Activated CD4-positive, alpha-beta T cell treated with anti-CD3 and anti-CD28 coated beads for 36 hours (primary cell): ENCODE measurements at regions not wholly inside any gene's neighbourhood (a gene's known extent, or its start where the extent isn't known, plus 50 kb on each side); places are given as distances from the start of the nearest gene placed in this dataset.
A peak's percentile ranks its signal among the peaks of the same experiment; 100 is the strongest.

ENCODE experiments used
- ATAC-seq: fragments of 200-7000 bp; cut with Tn5 transposase; one replicate; pipeline ENCODE4 v1.10.0; 2021; ENCODE audit warnings: mild to moderate bottlenecking, moderate library complexity
- CTCF ChIA-PET: fragments of 350-600 bp; sonication (Branson Sonifier 250); formaldehyde crosslinking; loops from one replicate; lab custom pipeline; 2021; ENCODE audit warnings: antibody characterized with exemption; lab: Charles Lee
- POLR2A ChIA-PET: fragments of 350-600 bp; sonication (Branson Sonifier 250); formaldehyde crosslinking; loops from one replicate; lab custom pipeline; 2021; ENCODE audit warnings: antibody characterized with exemption, inconsistent platforms; lab: Charles Lee
- DNase-seq: peaks from one replicate; pipeline ENCODE4 v3.0.0-alpha.2; 2020
- H3K27ac Mint-ChIP-seq: one replicate; pipeline ENCODE4 v1.8.0; 2021; ENCODE audit warnings: mixed read lengths
- H3K27me3 Mint-ChIP-seq: one replicate; pipeline ENCODE4 v1.8.0; 2021; ENCODE audit warnings: mixed read lengths
- H3K36me3 Mint-ChIP-seq: one replicate; pipeline ENCODE4 v1.8.0; 2021; ENCODE audit warnings: low read depth, mixed read lengths
- H3K4me1 Mint-ChIP-seq: one replicate; pipeline ENCODE4 v1.8.0; 2021; ENCODE audit warnings: mixed read lengths
- H3K4me3 Mint-ChIP-seq: one replicate; pipeline ENCODE4 v1.8.0; 2021; ENCODE audit warnings: mild to moderate bottlenecking, moderate library complexity, mixed read lengths
- H3K9me3 Mint-ChIP-seq: one replicate; pipeline ENCODE4 v1.8.0; 2021; ENCODE audit warnings: low read depth, mixed read lengths
- intact Hi-C, 2 experiments: fragments of 100-400 bp; cut with DNase I in 1 of 2; cut with micrococcal nuclease in 1 of 2; formaldehyde crosslinking; loops; one replicate each; pipeline versions ENCODE4 v1.14.2 to v1.15.1; 2022 to 2024; cut with DNase I, micrococcal nuclease

DNA sequence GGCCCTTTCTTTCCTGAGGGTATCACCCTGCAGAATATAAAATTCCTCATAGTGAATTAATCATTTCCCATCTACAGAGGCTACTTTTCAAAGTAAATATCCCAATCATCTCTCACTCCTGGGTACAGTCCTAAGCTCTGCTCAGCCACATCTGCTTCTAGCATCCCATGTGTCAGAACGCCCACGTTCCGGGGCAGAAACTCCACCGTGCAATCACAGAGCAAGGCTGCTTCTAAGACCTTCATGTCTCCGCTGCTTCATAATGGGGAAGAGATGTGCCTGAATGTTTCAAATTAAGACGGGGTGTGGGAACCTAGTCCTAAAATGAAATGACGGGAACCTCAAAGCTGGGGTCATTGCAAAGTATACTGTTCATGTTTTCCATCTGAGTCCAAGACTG lies 208.8 kb upstream of the GMDS start:
- intact Hi-C loops = no loop called here
- ChIA-PET CTCF (no interaction called here), POLR2A (no interaction called here)
- Mint-ChIP-seq H3K36me3 (no peaks in the 10 kb centered on the region), H3K4me1 (no peaks in the 10 kb centered on the region), H3K4me3 (no peak overlapping the region), H3K9me3 (no peaks in the 10 kb centered on the region), H3K27me3 (no peaks in the 10 kb centered on the region), H3K27ac (no peak overlapping the region)
- DNase-seq = no peak
- no peak for ATAC-seq

DNA sequence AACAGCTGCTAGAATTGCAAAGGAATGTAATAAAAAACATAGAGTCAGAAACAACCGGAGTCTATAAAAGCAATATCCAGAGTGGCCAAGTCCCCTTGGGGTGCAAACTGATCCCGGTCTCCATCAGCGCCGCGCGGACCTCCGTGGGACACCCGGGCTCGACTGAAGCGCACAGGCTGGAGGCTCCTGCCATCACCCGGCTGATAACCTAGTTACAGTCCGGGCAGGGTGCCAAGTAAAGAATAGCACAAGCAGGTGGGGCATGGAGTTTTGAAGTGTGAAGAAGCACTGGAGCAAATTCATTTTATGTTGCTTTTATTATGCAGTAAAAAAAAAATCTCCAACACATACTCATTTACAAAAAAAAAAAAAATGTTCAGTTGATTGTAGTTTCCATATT lies 205.1 kb upstream of the GMDS start:
- no peak for ATAC-seq
- no peaks in the 10 kb centered on the region for H3K9me3 Mint-ChIP-seq
- peaks cover 3% of the 10 kb centered on the region for H3K4me1 Mint-ChIP-seq
- H3K4me3 Mint-ChIP-seq = no peak overlapping the region
- H3K27me3 Mint-ChIP-seq = peaks cover 5% of the 10 kb centered on the region
- ChIA-PET CTCF (interaction anchor here (3.5 kb wide), 1 partner anchor 184 kb away, joined by 11 read pairs; no protein-coding TSS in a partner anchor), POLR2A (no interaction called here)
- DNase-seq = no peak
- H3K27ac Mint-ChIP-seq = no peak overlapping the region
- H3K36me3 Mint-ChIP-seq = no peaks in the 10 kb centered on the region
- intact Hi-C loops = no loop called here

- H3K4me3 Mint-ChIP-seq = no peak overlapping the region
- peaks cover 5% of the 10 kb centered on the region for H3K27me3 Mint-ChIP-seq
- DNase-seq (no peak), ATAC-seq (no peak)
- H3K9me3 Mint-ChIP-seq = no peaks in the 10 kb centered on the region
- POLR2A ChIA-PET = no interaction called here
- no peaks in the 10 kb centered on the region for H3K36me3 Mint-ChIP-seq
- intact Hi-C loops = loop anchor here (2.0 to 5.0 kb wide), 3 partner anchors 241 to 853 kb away; no protein-coding TSS in a partner anchor
- H3K27ac Mint-ChIP-seq = no peak overlapping the region
- peaks cover 3% of the 10 kb centered on the region for H3K4me1 Mint-ChIP-seq
- CTCF ChIA-PET = interaction anchor here (0.6 to 3.5 kb wide), 8 partner anchors 11 to 854 kb away, joined by 3 to 11 read pairs (median 4); no protein-coding TSS in a partner anchor
Observed at GRCh38 chr6:2449572-2449940, 204.2 kb upstream of the GMDS start.

DNA sequence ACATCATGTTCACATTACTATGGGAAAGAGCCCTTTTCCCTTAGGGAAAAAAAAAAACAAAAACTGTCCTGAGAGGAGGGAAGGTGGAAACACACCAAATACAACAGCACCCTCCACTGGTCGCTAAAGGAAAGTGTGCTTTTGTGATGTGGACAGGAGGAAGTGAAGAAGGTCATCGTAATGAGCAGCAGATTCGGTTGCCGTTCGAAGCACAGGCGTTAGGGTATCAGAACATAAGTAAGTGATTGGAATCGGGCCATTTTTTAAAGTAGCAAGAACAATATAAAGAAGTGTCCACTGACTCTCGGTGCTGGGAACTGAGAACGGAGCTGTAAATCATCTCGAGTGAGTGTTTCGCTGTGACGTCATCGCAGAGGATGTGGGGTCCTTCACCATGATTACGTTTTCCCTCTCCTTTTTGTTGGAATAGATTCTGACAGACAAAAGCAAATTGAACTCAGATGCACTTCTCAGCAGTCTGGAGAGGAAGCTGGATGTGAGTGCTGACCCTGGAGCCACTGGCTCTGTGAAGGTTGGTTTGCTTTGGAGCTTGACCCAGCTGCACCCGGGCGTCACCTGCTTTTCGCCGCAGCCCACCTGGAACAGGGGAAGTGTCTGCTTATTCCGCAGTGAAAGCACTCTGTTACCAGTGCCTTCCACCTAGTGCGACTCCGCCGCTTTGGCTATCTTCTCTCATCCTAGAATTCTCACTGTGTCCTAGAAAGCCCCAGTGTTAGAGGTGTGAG lies 203.6 kb upstream of the GMDS start:
- ChIA-PET POLR2A (no interaction called here), CTCF (interaction anchor here (0.6 to 3.5 kb wide), 9 partner anchors 11 to 853 kb away, joined by 3 to 11 read pairs (median 4); no protein-coding TSS in a partner anchor)
- H3K27me3 Mint-ChIP-seq = peaks cover 5% of the 10 kb centered on the region
- no peaks in the 10 kb centered on the region for H3K9me3 Mint-ChIP-seq
- peak overlapping the region; percentile 24 for H3K4me3 Mint-ChIP-seq
- peaks cover 3% of the 10 kb centered on the region for H3K4me1 Mint-ChIP-seq
- ATAC-seq (peak; percentile 23), DNase-seq (peak; percentile 41)
- intact Hi-C loops = loop anchor here (1.0 to 5.0 kb wide), 5 partner anchors 185 to 852 kb away; no protein-coding TSS in a partner anchor
- H3K27ac Mint-ChIP-seq = no peak overlapping the region
- H3K36me3 Mint-ChIP-seq = no peaks in the 10 kb centered on the region

DNA sequence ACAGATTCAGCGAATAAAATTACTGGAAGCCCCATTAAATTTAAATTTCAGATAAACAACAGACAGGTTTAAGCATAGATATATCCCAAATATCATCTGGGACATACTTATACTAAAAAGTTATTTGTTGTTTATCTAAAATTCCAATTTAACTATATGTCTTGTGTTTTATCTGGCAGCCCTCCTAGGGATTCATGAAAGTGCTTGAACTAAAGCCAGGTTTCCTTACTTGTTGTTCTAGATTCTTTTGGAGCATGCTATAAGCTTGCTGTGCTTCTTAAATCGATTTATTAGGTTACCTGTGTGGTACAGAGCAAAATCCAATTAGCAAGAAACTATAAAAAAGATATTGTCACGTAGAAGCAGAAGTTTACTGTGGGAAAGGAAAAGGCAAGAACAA lies 202.5 kb upstream of the GMDS start:
- intact Hi-C loops = loop anchor here (1.0 to 5.0 kb wide), 5 partner anchors 186 to 851 kb away; no protein-coding TSS in a partner anchor
- Mint-ChIP-seq H3K9me3 (no peaks in the 10 kb centered on the region), H3K27me3 (peaks cover 5% of the 10 kb centered on the region), H3K36me3 (no peaks in the 10 kb centered on the region), H3K4me1 (peaks cover 3% of the 10 kb centered on the region), H3K4me3 (no peak overlapping the region), H3K27ac (no peak overlapping the region)
- CTCF ChIA-PET = interaction anchor here (0.6 to 3.5 kb wide), 8 partner anchors 10 to 852 kb away, joined by 3 to 11 read pairs (median 3); no protein-coding TSS in a partner anchor
- ATAC-seq = no peak
- POLR2A ChIA-PET = no interaction called here
- no peak for DNase-seq

DNA sequence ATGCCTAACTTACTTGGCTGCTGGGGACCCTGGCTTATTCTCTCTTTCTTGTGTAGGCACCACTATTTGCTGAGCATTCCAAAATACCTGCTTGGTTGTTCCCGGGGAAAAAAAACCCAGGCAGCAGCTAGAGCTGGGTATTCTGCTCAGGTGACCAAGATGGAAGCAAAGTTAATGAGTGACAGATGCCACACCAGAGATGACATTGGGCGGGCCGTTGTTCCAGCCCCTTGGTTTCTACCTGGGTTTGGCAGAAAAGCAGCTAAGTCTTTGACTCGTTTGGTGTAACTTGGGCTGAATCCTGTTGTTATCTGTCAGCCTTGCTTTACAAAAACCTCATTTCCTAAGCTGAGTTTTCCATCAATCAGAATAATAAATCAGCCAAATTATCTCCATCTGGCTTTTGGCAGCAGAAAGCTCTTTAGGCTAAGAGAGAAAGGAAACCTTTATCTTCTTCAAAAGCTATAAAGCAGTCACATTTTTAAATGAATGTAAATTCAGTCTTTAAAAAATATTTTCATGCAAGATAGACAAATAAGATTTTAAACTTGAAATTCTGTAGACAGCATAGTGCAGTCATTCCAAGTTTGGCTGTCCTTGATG lies 202.0 kb upstream of the GMDS start:
- no peaks in the 10 kb centered on the region for H3K36me3 Mint-ChIP-seq
- no peak overlapping the region for H3K27ac Mint-ChIP-seq
- no peak for DNase-seq
- CTCF ChIA-PET = interaction anchor here (0.9 to 2.1 kb wide), 5 partner anchors 9 to 852 kb away, joined by 3 to 8 read pairs (median 3); no protein-coding TSS in a partner anchor
- ATAC-seq = no peak
- peaks cover 3% of the 10 kb centered on the region for H3K4me1 Mint-ChIP-seq
- POLR2A ChIA-PET = no interaction called here
- intact Hi-C loops = loop anchor here in 1 of 2 experiments (5.0 kb wide), 1 partner anchor 850 kb away; no protein-coding TSS in a partner anchor
- no peak overlapping the region for H3K4me3 Mint-ChIP-seq
- H3K27me3 Mint-ChIP-seq = peaks cover 5% of the 10 kb centered on the region
- no peaks in the 10 kb centered on the region for H3K9me3 Mint-ChIP-seq

- intact Hi-C loops = no loop called here
- CTCF ChIA-PET = no interaction called here
- Mint-ChIP-seq H3K9me3 (no peaks in the 10 kb centered on the region), H3K36me3 (no peaks in the 10 kb centered on the region), H3K27ac (no peak overlapping the region), H3K4me1 (no peaks in the 10 kb centered on the region), H3K27me3 (peaks cover 3% of the 10 kb centered on the region), H3K4me3 (no peak overlapping the region)
- ATAC-seq (no peak), DNase-seq (no peak)
- POLR2A ChIA-PET = no interaction called here
Observed at GRCh38 chr6:2441601-2442475, 196.4 kb upstream of the GMDS start.

DNA sequence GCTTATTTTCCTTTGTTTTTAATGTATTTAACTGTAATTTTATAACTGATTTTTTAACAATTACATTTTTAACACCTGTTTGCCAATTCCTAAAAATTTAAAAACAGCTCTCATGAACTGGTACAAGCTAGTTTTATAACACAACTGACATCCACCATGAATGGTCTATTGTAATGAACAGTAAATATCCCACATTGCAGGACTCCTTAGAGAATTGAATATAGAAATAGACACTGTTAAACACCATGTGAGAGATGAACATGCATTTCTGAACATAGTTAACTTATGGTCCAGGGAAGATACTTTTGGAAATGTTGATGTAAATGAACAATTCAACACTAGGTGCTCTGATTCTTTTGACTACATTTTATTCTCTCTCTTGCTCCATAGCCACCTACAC lies 195.1 kb upstream of the GMDS start:
- intact Hi-C loops = no loop called here
- H3K27ac Mint-ChIP-seq = no peak overlapping the region
- no peak for DNase-seq
- H3K4me1 Mint-ChIP-seq = no peaks in the 10 kb centered on the region
- H3K4me3 Mint-ChIP-seq = no peak overlapping the region
- H3K27me3 Mint-ChIP-seq = peaks cover 3% of the 10 kb centered on the region
- H3K9me3 Mint-ChIP-seq = no peaks in the 10 kb centered on the region
- ChIA-PET POLR2A (no interaction called here), CTCF (no interaction called here)
- no peak for ATAC-seq
- no peaks in the 10 kb centered on the region for H3K36me3 Mint-ChIP-seq

GRCh38 chr6:2439632-2440031 lies 194.2 kb upstream of the GMDS start:
- no peak for DNase-seq
- ChIA-PET CTCF (interaction anchor here (0.7 kb wide), 1 partner anchor 67 kb away, joined by 3 read pairs; no protein-coding TSS in a partner anchor), POLR2A (no interaction called here)
- peaks cover 3% of the 10 kb centered on the region for H3K27me3 Mint-ChIP-seq
- no peak overlapping the region for H3K4me3 Mint-ChIP-seq
- no peaks in the 10 kb centered on the region for H3K9me3 Mint-ChIP-seq
- intact Hi-C loops = no loop called here
- no peaks in the 10 kb centered on the region for H3K36me3 Mint-ChIP-seq
- ATAC-seq = no peak
- H3K27ac Mint-ChIP-seq = no peak overlapping the region
- no peaks in the 10 kb centered on the region for H3K4me1 Mint-ChIP-seq

DNA sequence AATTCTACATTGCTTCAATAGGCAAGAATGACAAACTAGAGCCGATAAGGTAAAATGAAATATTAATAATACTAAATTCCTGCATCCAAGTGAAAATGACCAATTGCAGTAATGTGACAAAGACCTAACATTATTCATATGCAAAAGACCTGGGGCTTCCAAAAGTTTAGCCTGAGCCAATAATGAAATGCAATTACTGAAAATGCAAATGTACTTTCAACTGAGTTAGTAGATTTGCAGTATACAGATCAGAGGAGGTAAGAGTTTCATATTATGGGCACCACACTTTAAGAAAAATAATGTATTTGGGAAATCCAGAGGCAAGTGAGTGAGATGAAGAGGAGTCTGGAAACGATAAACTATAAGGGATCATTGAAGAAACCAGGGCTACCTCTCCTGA lies 193.7 kb upstream of the GMDS start:
- CTCF ChIA-PET = no interaction called here
- H3K4me1 Mint-ChIP-seq = no peaks in the 10 kb centered on the region
- intact Hi-C loops = no loop called here
- H3K4me3 Mint-ChIP-seq = no peak overlapping the region
- no peaks in the 10 kb centered on the region for H3K36me3 Mint-ChIP-seq
- no peak for DNase-seq
- no peak for ATAC-seq
- no peaks in the 10 kb centered on the region for H3K9me3 Mint-ChIP-seq
- H3K27ac Mint-ChIP-seq = no peak overlapping the region
- H3K27me3 Mint-ChIP-seq = peaks cover 3% of the 10 kb centered on the region
- POLR2A ChIA-PET = no interaction called here
